Testis (tissue), 2 donors: ENCODE measurements at regions not wholly inside any gene's neighbourhood (a gene's known extent, or its start where the extent isn't known, plus 50 kb on each side); places are given as distances from the start of the nearest gene placed in this dataset.

Experiments
- CTCF ChIP-seq, 3 experiments: fragments of 450-650 bp in 2 of 3; fragments of 200-600 bp in 1 of 3; sonication (generic) in 1 of 3; IDR thresholded peaks; one replicate each; pipeline ENCODE4 v1.5.1; 2016 to 2019; ENCODE audit warnings: antibody characterized with exemption in 3 of 3, mild to moderate bottlenecking in 2 of 3, moderate library complexity in 1 of 3
- POLR2A ChIP-seq: fragments of 450-650 bp; IDR thresholded peaks from one replicate; pipeline ENCODE4 v1.6.1; 2017; ENCODE audit warnings: antibody characterized with exemption, mild to moderate bottlenecking, moderate library complexity

GRCh38 chr13:64293923-64294322, 2878.3 kb upstream of the PCDH20 start:
- TF ChIP-seq CTCF (IDR thresholded peaks at IDR 0.05) (no peak), POLR2A (no peak)
